C4-2B (cell line): ENCODE measurements at regions not wholly inside any gene's neighbourhood (a gene's known extent, or its start where the extent isn't known, plus 50 kb on each side); places are given as distances from the start of the nearest gene placed in this dataset.

Experiments used
- ZFX ChIP-seq: fragments of 450-650 bp; IDR thresholded peaks from 2 replicates; pipeline ENCODE4 v1.6.1; 2017
- TF ChIP-seq, protein P1 (sequence below): fragments of 450-650 bp; conservative IDR thresholded peaks from 2 replicates; pipeline ENCODE4 v1.5.1; 2017; ENCODE audit warnings: mild to moderate bottlenecking

DNA sequence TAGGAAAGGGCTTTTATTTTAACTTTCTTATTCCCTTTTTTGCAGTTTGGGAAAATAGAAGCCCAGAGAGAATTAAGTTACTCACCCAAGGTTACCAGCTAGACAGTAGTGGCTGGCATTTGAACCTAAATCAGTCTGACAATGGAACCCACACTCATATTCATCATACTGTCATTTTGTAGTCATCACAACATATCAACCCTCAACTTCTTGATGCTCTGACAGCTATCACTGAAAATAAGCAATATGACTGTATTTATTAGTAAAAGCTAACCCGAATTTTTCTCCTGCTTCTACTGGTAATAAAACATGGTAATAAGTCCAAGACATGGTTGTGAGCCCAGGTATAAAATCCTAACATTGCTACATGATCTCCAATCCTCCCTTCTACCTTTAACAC, 585.8 kb upstream of the UBE2E2 start:
- TF ChIP-seq, protein P1, sequence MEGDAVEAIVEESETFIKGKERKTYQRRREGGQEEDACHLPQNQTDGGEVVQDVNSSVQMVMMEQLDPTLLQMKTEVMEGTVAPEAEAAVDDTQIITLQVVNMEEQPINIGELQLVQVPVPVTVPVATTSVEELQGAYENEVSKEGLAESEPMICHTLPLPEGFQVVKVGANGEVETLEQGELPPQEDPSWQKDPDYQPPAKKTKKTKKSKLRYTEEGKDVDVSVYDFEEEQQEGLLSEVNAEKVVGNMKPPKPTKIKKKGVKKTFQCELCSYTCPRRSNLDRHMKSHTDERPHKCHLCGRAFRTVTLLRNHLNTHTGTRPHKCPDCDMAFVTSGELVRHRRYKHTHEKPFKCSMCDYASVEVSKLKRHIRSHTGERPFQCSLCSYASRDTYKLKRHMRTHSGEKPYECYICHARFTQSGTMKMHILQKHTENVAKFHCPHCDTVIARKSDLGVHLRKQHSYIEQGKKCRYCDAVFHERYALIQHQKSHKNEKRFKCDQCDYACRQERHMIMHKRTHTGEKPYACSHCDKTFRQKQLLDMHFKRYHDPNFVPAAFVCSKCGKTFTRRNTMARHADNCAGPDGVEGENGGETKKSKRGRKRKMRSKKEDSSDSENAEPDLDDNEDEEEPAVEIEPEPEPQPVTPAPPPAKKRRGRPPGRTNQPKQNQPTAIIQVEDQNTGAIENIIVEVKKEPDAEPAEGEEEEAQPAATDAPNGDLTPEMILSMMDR: no peak
- no peak for TF ChIP-seq ZFX
